Loucy (cell line): ENCODE measurements at regions not wholly inside any gene's neighbourhood (a gene's known extent, or its start where the extent isn't known, plus 50 kb on each side); places are given as distances from the start of the nearest gene placed in this dataset.

Source experiments
- H2AFZ ChIP-seq: fragments of 200-600 bp; sonication (generic); 2 replicates; pipeline ENCODE4 v1.6.0; 2016; ENCODE audit warnings: antibody characterized with exemption, mild to moderate bottlenecking, low read length, moderate library complexity
- H3F3A ChIP-seq: fragments of 200-600 bp; 2 replicates; pipeline ENCODE4 v1.6.0; 2016; ENCODE audit warnings: antibody characterized with exemption, low read depth, mild to moderate bottlenecking
- H3K27me3 ChIP-seq: fragments of 200-600 bp; sonication (generic); 2 replicates; pipeline ENCODE4 v1.6.1; 2014; ENCODE audit warnings: low read length, mild to moderate bottlenecking; ENCODE audit not compliant: insufficient read depth, poor library complexity, severe bottlenecking
- H3K36me3 ChIP-seq: fragments of 200-600 bp; sonication (generic); 2 replicates; pipeline ENCODE4 v1.6.1; 2016; ENCODE audit warnings: low read length; ENCODE audit not compliant: insufficient read depth
- H3K4me1 ChIP-seq: fragments of 200-600 bp; sonication (generic); 2 replicates; pipeline ENCODE4 v1.5.1; 2014; ENCODE audit warnings: low read length, mild to moderate bottlenecking; ENCODE audit not compliant: insufficient read depth, poor library complexity, severe bottlenecking
- H3K4me2 ChIP-seq: fragments of 200-600 bp; sonication (generic); 2 replicates; pipeline ENCODE4 v1.6.0; 2014; ENCODE audit warnings: antibody characterized with exemption, low read length, low read depth, mild to moderate bottlenecking; ENCODE audit not compliant: poor library complexity, severe bottlenecking
- H3K4me3 ChIP-seq: fragments of 200-600 bp; sonication (generic); 2 replicates; pipeline ENCODE4 v1.5.1; 2014; ENCODE audit warnings: low read length, mild to moderate bottlenecking, mixed read lengths; ENCODE audit not compliant: poor library complexity, severe bottlenecking
- H3K79me2 ChIP-seq: fragments of 200-600 bp; sonication (generic); 2 replicates; pipeline ENCODE4 v1.6.1; 2014; ENCODE audit warnings: low read length; ENCODE audit not compliant: insufficient read depth
- H3K9ac ChIP-seq: fragments of 200-600 bp; sonication (generic); 2 replicates; pipeline ENCODE4 v1.6.0; 2014; ENCODE audit warnings: mild to moderate bottlenecking, low read depth, low read length, moderate library complexity; ENCODE audit not compliant: poor library complexity, severe bottlenecking
- H3K9me2 ChIP-seq: fragments of 200-600 bp; sonication (generic); replicated peaks from 2 replicates; pipeline ENCODE4 v1.6.1; 2016; ENCODE audit warnings: low read depth, low read length, mixed read lengths
- H3K9me3 ChIP-seq: fragments of 200-600 bp; sonication (generic); 2 replicates; pipeline ENCODE4 v1.6.1; 2014; ENCODE audit warnings: mild to moderate bottlenecking, antibody characterized with exemption, low read length, low read depth; ENCODE audit not compliant: insufficient read depth
- H4K20me1 ChIP-seq: fragments of 200-600 bp; sonication (generic); 2 replicates; pipeline ENCODE4 v1.6.0; 2014; ENCODE audit warnings: antibody characterized with exemption, low read length, mild to moderate bottlenecking; ENCODE audit not compliant: insufficient read depth, poor library complexity, severe bottlenecking
- CTCF ChIP-seq: fragments of 200-600 bp; sonication (generic); conservative IDR thresholded peaks from 2 replicates; pipeline ENCODE4 v1.5.1; 2014; ENCODE audit warnings: mild to moderate bottlenecking, antibody characterized with exemption, low read length
- EZH2phosphoT487 ChIP-seq: fragments of 200-600 bp; IDR thresholded peaks from 2 replicates; pipeline ENCODE4 v1.6.1; 2018; ENCODE audit warnings: antibody characterized with exemption, mild to moderate bottlenecking, moderate library complexity, borderline replicate concordance

DNA sequence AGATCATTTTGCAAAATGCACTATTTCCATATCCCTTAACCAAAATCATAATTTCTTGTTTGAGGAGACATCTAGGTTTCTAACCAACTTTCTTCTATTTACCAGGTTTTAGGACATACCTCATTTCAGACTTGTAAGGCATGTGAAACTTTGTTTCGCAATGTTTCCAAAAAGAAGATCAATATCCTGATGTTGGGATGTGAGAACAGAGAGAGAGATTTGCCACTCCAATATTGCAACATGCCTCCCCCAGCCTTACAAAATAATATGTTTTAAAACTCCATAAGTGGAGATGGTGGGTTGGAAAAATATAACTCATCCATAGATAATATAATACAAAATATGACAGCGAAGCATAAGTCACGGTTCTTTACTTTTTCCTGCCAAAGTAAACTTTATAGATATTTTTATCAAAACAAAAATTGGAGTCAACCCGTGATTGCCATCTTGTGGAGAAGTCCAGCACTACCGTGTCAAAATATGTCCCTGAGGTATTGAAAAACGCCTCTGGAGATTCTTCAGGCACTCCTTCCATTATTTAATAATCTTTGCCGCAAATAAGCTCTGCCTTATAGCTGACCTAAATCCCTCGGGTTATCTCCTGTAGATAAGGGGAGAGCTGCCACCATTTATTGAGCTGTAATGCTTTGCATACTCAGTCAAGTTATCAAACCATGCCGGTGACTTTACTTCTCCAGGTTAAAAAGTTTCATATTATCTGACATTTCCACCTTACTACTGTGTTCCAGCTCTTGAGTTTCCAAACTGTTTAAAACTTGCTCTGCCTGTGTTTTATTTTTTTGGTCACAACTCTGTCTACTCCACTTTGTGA, 534.2 kb downstream of the HACE1 start:
- Histone ChIP-seq H3K27me3 (no peaks in the 10 kb centered on the region), H3K36me3 (no peaks in the 10 kb centered on the region), H3K4me2 (no peak overlapping the region), H3K4me3 (no peak overlapping the region), H3F3A (no peaks in the 10 kb centered on the region), H3K79me2 (no peaks in the 10 kb centered on the region), H3K9ac (no peak overlapping the region), H2AFZ (peak overlapping the region; percentile 86), H3K4me1 (no peaks in the 10 kb centered on the region), H3K9me2 (no peaks in the 10 kb centered on the region), H4K20me1 (no peaks in the 10 kb centered on the region), H3K9me3 (no peaks in the 10 kb centered on the region)
- TF ChIP-seq CTCF (peak; percentile 81), EZH2phosphoT487 (no peak)

- Histone ChIP-seq H3K27me3 (no peaks in the 10 kb centered on the region), H3K4me2 (no peak overlapping the region), H3K4me3 (no peak overlapping the region), H3F3A (no peaks in the 10 kb centered on the region), H3K79me2 (no peaks in the 10 kb centered on the region), H3K9me3 (no peaks in the 10 kb centered on the region), H3K9ac (no peak overlapping the region), H3K4me1 (peaks cover under 1% of the 10 kb centered on the region), H3K36me3 (no peaks in the 10 kb centered on the region), H2AFZ (no peak overlapping the region), H3K9me2 (no peaks in the 10 kb centered on the region), H4K20me1 (no peaks in the 10 kb centered on the region)
- TF ChIP-seq CTCF (no peak), EZH2phosphoT487 (no peak)
These were observed 535.4 kb downstream of the HACE1 start for GRCh38 chr6:104324301-104324700.

GRCh38 chr6:104322841-104323240, 536.9 kb downstream of the HACE1 start:
- Histone ChIP-seq H3F3A (no peaks in the 10 kb centered on the region), H2AFZ (no peak overlapping the region), H3K9me2 (no peaks in the 10 kb centered on the region), H3K4me3 (no peak overlapping the region), H3K4me1 (peaks cover 6% of the 10 kb centered on the region), H3K27me3 (no peaks in the 10 kb centered on the region), H3K79me2 (no peaks in the 10 kb centered on the region), H3K9me3 (no peaks in the 10 kb centered on the region), H3K9ac (no peak overlapping the region), H3K4me2 (no peak overlapping the region), H4K20me1 (no peaks in the 10 kb centered on the region), H3K36me3 (no peaks in the 10 kb centered on the region)
- no peak for TF ChIP-seq EZH2phosphoT487
- no peak for TF ChIP-seq CTCF
